CD4-positive, alpha-beta T cell (primary cell): ENCODE measurements at regions not wholly inside any gene's neighbourhood (a gene's known extent, or its start where the extent isn't known, plus 50 kb on each side); places are given as distances from the start of the nearest gene placed in this dataset.
"Not testable (repeated sequence)": the region's sequence is repeated elsewhere in the genome, so short reads cannot be mapped to it uniquely, and the experiment has no call there.

Experiments used
- ATAC-seq: fragments of 200-7000 bp; cut with Tn5 transposase; one replicate; pipeline ENCODE4 v1.10.0; 2022; ENCODE audit warnings: mild to moderate bottlenecking; ENCODE audit not compliant: poor library complexity
- CTCF ChIA-PET: fragments of 350-600 bp; sonication (Branson Sonifier 250); formaldehyde crosslinking; loops from one replicate; lab custom pipeline; 2021; ENCODE audit warnings: antibody characterized with exemption, inconsistent platforms; lab: Charles Lee
- POLR2A ChIA-PET: fragments of 350-600 bp; sonication (Branson Sonifier 250); formaldehyde crosslinking; loops from one replicate; lab custom pipeline; 2021; ENCODE audit warnings: antibody characterized with exemption, inconsistent platforms; lab: Charles Lee
- DNase-seq, 14 experiments: peaks; one replicate each; pipeline ENCODE4 v3.0.0-alpha.2; 2013 to 2020; ENCODE audit warnings: mixed read lengths in 2 of 14
- H3K27ac ChIP-seq, 2 donors: one replicate each; pipeline versions ENCODE4 v1.5.1 to v1.7.0; 2013; ENCODE audit warnings: low read length in 2 of 2, low read depth in 1 of 2, mild to moderate bottlenecking in 1 of 2
- H3K27me3 ChIP-seq, 2 experiments: 1 replicate in 1 of 2; 2 replicates in 1 of 2; pipeline versions ENCODE4 v1.6.1 to v1.7.0; 2013; ENCODE audit warnings: low read length in 2 of 2, control low read depth in 1 of 2, mild to moderate bottlenecking in 1 of 2, moderate library complexity in 1 of 2; ENCODE audit not compliant: insufficient read depth in 2 of 2, control insufficient read depth in 1 of 2
- H3K36me3 ChIP-seq: one replicate; pipeline ENCODE4 v1.6.1; 2013; ENCODE audit warnings: low read length, control low read depth; ENCODE audit not compliant: insufficient read depth
- H3K4me1 ChIP-seq: one replicate; pipeline ENCODE4 v1.6.1; 2013; ENCODE audit warnings: low read length, control low read depth; ENCODE audit not compliant: insufficient read depth
- H3K4me3 ChIP-seq: one replicate; pipeline ENCODE4 v1.5.1; 2013; ENCODE audit warnings: mild to moderate bottlenecking, low read length, moderate library complexity
- H3K9me3 ChIP-seq, 2 experiments: 1 replicate in 1 of 2; 2 replicates in 1 of 2; pipeline versions ENCODE4 v1.6.1 to v1.7.0; 2013; ENCODE audit warnings: low read length in 2 of 2, mild to moderate bottlenecking in 2 of 2, control low read depth in 1 of 2, moderate library complexity in 1 of 2; ENCODE audit not compliant: control insufficient read depth in 1 of 2, insufficient read depth in 1 of 2
- H3K27ac Mint-ChIP-seq: one replicate; pipeline ENCODE4 v1.8.0; 2020; ENCODE audit warnings: mixed read lengths
- H3K27me3 Mint-ChIP-seq: one replicate; pipeline ENCODE4 v1.8.0; 2021; ENCODE audit warnings: mixed read lengths
- H3K36me3 Mint-ChIP-seq: one replicate; pipeline ENCODE4 v1.8.0; 2021; ENCODE audit warnings: low read depth, mixed read lengths
- H3K4me1 Mint-ChIP-seq: one replicate; pipeline ENCODE4 v1.8.0; 2021; ENCODE audit warnings: low read depth, mixed read lengths
- H3K4me3 Mint-ChIP-seq: one replicate; pipeline ENCODE4 v1.8.0; 2020; ENCODE audit warnings: mild to moderate bottlenecking, mixed read lengths
- H3K9me3 Mint-ChIP-seq: one replicate; pipeline ENCODE4 v1.8.0; 2020; ENCODE audit warnings: mixed read lengths
- CTCF ChIP-seq: fragments of 200-600 bp; IDR thresholded peaks from one replicate; pipeline ENCODE4 v1.8.0; 2022; ENCODE audit warnings: antibody characterized with exemption, mild to moderate bottlenecking
- intact Hi-C, 2 experiments: fragments of 100-400 bp; cut with DNase I in 1 of 2; cut with micrococcal nuclease in 1 of 2; formaldehyde crosslinking; loops; one replicate each; pipeline versions ENCODE4 v1.15.1 to v1.9.0; 2023 to 2025; cut with DNase I, micrococcal nuclease

GRCh38 chr5:89173528-89173927, 290.5 kb upstream of the MEF2C start:
- Histone ChIP-seq H3K27ac (no peak overlapping the region), H3K4me3 (no peak overlapping the region), H3K36me3 (no peaks in the 10 kb centered on the region), H3K4me1 (no peaks in the 10 kb centered on the region), H3K9me3 (no peaks in the 10 kb centered on the region), H3K27me3 (no peaks in the 10 kb centered on the region)
- ChIA-PET CTCF (no interaction called here), POLR2A (no interaction called here)
- H3K4me3 Mint-ChIP-seq, result no peak overlapping the region
- intact Hi-C loops, result no loop called here
- no peaks in the 10 kb centered on the region for H3K9me3 Mint-ChIP-seq
- H3K27ac Mint-ChIP-seq, result no peak overlapping the region
- TF ChIP-seq CTCF, result no peak
- DNase-seq (no peak), ATAC-seq (no peak)
- no peaks in the 10 kb centered on the region for H3K36me3 Mint-ChIP-seq
- no peaks in the 10 kb centered on the region for H3K27me3 Mint-ChIP-seq
- H3K4me1 Mint-ChIP-seq, result no peaks in the 10 kb centered on the region

DNA sequence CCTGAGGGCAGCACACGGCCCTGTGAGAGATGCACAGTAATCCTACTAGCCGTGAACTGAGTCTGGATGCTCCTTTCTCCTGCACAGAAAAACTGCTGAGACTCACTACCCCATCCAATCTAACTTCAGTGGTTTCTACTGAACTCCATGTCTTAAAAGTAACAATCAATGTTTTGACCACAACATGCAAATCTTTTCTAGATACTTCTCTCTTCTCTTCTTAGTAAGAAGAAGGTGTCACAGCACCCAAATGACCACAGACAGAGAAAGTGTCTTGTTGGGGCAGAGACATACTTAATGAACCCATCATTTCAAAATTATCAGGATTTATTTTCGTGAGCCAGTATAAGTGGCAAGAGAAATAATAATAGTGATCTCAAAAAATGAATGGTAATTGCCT, 285.8 kb upstream of the MEF2C start:
- H3K9me3 Mint-ChIP-seq, result no peaks in the 10 kb centered on the region
- H3K4me1 ChIP-seq, result no peaks in the 10 kb centered on the region
- ChIA-PET CTCF (no interaction called here), POLR2A (no interaction called here)
- H3K27ac ChIP-seq, result no peak overlapping the region
- H3K4me3 ChIP-seq, result no peak overlapping the region
- H3K36me3 ChIP-seq, result no peaks in the 10 kb centered on the region
- DNase-seq (no peak), ATAC-seq (no peak)
- H3K27me3 ChIP-seq, result no peaks in the 10 kb centered on the region
- no peaks in the 10 kb centered on the region for H3K4me1 Mint-ChIP-seq
- no peaks in the 10 kb centered on the region for H3K27me3 Mint-ChIP-seq
- H3K36me3 Mint-ChIP-seq, result no peaks in the 10 kb centered on the region
- TF ChIP-seq CTCF, result no peak
- peaks cover 0 to 8% of the 10 kb centered on the region in 2 experiments for H3K9me3 ChIP-seq
- no peak overlapping the region for H3K27ac Mint-ChIP-seq
- H3K4me3 Mint-ChIP-seq, result no peak overlapping the region
- intact Hi-C loops, result no loop called here

GRCh38 chr5:89164703-89165102, 281.7 kb upstream of the MEF2C start:
- H3K4me1 Mint-ChIP-seq, H3K4me1 ChIP-seq, CTCF ChIA-PET, DNase-seq, H3K36me3 Mint-ChIP-seq, POLR2A ChIA-PET, ATAC-seq, H3K27ac Mint-ChIP-seq, H3K27me3 Mint-ChIP-seq, H3K4me3 Mint-ChIP-seq, H3K9me3 Mint-ChIP-seq, H3K9me3 ChIP-seq, H3K27ac ChIP-seq, H3K36me3 ChIP-seq, H3K4me3 ChIP-seq, intact Hi-C loops, H3K27me3 ChIP-seq: not testable (repeated sequence)

- H3K27ac ChIP-seq, result no peak overlapping the region
- no peaks in the 10 kb centered on the region for H3K4me1 ChIP-seq
- no peaks in the 10 kb centered on the region for H3K27me3 ChIP-seq
- intact Hi-C loops, result no loop called here
- ChIA-PET CTCF (no interaction called here), POLR2A (no interaction called here)
- ATAC-seq, result no peak
- DNase-seq, result no peak
- H3K36me3 ChIP-seq, result no peaks in the 10 kb centered on the region
- H3K9me3 ChIP-seq, result peaks cover 0 to 4% of the 10 kb centered on the region in 2 experiments
- Mint-ChIP-seq H3K4me3 (no peak overlapping the region), H3K9me3 (no peaks in the 10 kb centered on the region), H3K27me3 (no peaks in the 10 kb centered on the region), H3K27ac (no peak overlapping the region), H3K36me3 (no peaks in the 10 kb centered on the region), H3K4me1 (no peaks in the 10 kb centered on the region)
- H3K4me3 ChIP-seq, result no peak overlapping the region
- TF ChIP-seq CTCF, result no peak
These were observed 273.2 kb upstream of the MEF2C start for GRCh38 chr5:89156226-89156625.
